Omental fat pad (tissue), 3 donors: ENCODE measurements at regions not wholly inside any gene's neighbourhood (a gene's known extent, or its start where the extent isn't known, plus 50 kb on each side); places are given as distances from the start of the nearest gene placed in this dataset.

ENCODE experiments used
- ATAC-seq: fragments of 150-250 bp; one replicate; pipeline ENCODE4 v1.9.1; 2016; ENCODE audit warnings: mild to moderate bottlenecking, moderate library complexity; ENCODE audit not compliant: low FRiP score
- DNase-seq: peaks from one replicate; pipeline ENCODE4 v3.0.0-alpha.2; 2019; ENCODE audit warnings: low spot score
- TF ChIP-seq, protein P1 (sequence below), 3 donors: fragments of 450-650 bp; IDR thresholded peaks; one replicate each; pipeline ENCODE4 v1.5.1; 2016 to 2017; ENCODE audit warnings: antibody characterized with exemption in 3 of 3, mild to moderate bottlenecking in 3 of 3, moderate library complexity in 2 of 3

GRCh38 chr1:105684714-105685113 is 1371.8 kb upstream of the PRMT6 start:
- TF ChIP-seq, protein P1, sequence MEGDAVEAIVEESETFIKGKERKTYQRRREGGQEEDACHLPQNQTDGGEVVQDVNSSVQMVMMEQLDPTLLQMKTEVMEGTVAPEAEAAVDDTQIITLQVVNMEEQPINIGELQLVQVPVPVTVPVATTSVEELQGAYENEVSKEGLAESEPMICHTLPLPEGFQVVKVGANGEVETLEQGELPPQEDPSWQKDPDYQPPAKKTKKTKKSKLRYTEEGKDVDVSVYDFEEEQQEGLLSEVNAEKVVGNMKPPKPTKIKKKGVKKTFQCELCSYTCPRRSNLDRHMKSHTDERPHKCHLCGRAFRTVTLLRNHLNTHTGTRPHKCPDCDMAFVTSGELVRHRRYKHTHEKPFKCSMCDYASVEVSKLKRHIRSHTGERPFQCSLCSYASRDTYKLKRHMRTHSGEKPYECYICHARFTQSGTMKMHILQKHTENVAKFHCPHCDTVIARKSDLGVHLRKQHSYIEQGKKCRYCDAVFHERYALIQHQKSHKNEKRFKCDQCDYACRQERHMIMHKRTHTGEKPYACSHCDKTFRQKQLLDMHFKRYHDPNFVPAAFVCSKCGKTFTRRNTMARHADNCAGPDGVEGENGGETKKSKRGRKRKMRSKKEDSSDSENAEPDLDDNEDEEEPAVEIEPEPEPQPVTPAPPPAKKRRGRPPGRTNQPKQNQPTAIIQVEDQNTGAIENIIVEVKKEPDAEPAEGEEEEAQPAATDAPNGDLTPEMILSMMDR (IDR thresholded peaks at IDR 0.05): no peak
- DNase-seq (no peak), ATAC-seq (no peak)

DNA sequence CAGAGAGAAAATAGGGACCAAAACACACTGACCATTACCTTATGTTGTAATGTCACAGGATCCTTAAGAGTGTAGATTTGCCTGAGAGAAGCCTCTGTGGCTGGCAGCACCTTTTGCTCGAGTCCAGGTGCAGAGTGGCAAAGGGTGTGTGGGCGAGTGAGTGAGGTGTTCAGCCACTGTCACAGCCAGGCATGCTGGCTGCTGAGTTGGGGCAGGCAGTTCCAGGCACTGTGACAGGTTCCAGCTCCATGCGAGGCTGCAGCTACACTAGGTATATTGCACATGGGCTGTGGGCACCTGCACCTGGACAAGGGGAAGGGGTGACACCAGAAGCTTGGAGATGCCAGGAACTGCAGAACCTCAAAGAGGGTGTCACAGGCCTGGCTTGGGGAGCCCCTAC is 1370.4 kb upstream of the PRMT6 start:
- DNase-seq (no peak), ATAC-seq (no peak)
- TF ChIP-seq, protein P1 (IDR thresholded peaks at IDR 0.05): no peak

GRCh38 chr1:105686874-105687690 is 1369.4 kb upstream of the PRMT6 start:
- ATAC-seq: no peak
- no peak for DNase-seq
- TF ChIP-seq, protein P1 (IDR thresholded peaks at IDR 0.05): no peak

DNA sequence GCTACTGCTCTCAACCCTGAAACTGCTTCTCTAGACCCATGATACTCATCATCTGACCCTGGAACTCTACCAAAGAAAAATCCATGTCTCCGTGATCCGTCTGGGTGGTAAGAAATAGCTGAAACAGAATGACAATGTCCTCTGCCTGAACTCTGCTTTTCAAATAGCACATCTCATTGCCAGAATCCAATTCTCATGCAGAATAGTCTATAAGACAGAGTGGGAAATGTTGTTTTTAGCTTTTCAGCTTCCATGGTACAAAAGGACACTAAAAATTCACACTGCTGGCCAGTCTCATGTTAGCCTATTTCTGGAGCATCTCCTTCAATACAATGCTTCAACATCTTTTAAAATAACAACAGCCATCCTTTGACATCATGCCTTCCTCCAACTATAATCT is 1355.8 kb upstream of the PRMT6 start:
- TF ChIP-seq, protein P1 (IDR thresholded peaks at IDR 0.05): no peak
- DNase-seq (no peak), ATAC-seq (no peak)

- DNase-seq (no peak), ATAC-seq (no peak)
- TF ChIP-seq, protein P1 (IDR thresholded peaks at IDR 0.05): no peak
Observed at GRCh38 chr1:105724286-105724685, 1332.2 kb upstream of the PRMT6 start.

DNA sequence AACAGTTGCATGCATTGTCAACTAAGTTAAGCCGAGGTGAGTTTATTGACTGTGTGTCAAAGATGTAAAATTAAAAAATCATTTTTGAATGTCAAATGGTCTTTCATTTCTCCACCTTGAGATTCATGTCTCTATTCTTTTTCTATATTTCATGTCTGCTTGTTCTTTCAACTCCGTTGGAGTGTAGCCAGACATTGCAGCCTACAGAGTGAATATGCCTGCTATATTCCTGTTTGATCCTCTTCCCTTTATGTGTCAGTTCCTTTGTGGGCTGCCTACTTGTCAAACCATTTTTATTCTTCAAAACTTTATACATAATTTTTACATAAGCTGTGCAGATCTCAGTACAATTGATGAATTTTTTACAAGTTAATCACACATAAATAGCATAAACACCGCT is 1325.8 kb upstream of the PRMT6 start:
- TF ChIP-seq, protein P1 (IDR thresholded peaks at IDR 0.05): no peak
- no peak for DNase-seq
- no peak for ATAC-seq

DNA sequence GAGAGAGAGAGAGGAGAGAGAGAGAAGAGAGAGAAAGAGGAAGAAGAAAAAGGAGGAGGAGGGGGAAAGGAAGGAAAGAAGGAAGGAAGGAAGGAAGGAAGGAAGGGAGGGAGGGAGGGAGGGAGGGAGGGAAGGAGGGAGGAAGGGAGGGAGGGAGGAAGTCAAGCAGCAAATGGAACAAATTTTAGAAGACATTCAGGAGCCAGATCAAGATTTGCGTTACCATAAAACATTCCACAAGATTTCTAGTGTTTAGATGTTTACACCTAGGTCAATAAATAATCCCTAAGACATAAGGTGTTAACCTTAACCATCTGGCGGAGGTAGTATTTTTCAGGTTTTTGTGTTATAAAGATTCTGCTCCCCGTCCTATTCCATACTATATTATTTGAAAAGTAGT is 1320.1 kb upstream of the PRMT6 start:
- DNase-seq (no peak), ATAC-seq (no peak)
- TF ChIP-seq, protein P1 (IDR thresholded peaks at IDR 0.05): no peak
